HG03460 (cell line): ENCODE measurements at regions not wholly inside any gene's neighbourhood (a gene's known extent, or its start where the extent isn't known, plus 50 kb on each side); places are given as distances from the start of the nearest gene placed in this dataset.
"Not testable (repeated sequence)": the region's sequence is repeated elsewhere in the genome, so short reads cannot be mapped to it uniquely, and the experiment has no call there.

Experiments used
- ATAC-seq: cut with Tn5 transposase; IDR thresholded peaks from one replicate; pipeline ENCODE4 v1.9.1; 2021; ENCODE audit not compliant: unreplicated experiment

DNA sequence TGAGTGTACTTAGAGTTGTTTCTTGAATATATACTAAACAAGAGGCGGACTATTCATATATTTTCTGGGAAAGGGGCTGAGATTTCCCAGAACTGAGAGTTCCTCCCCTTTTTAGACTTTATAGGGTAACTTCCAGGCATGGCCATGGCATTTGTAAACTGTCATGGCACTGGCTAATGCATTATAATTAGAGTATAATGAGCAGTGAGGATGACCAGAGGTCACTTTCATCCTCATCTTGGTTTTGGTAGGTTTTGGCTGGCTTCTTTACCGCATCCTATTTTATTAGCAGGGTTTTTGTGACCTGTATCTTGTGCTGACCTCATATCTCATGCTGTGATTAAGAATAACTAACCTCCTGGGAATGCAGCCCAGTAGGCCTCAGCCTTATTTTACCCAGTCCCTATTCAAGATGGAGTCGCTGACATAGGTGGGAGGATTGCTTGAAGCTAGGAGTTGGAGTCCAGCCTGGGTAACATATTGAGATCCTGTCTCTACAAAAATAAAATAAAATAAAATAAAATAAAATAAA lies 91.4 kb downstream of the MOBP start:
- no peak for ATAC-seq

DNA sequence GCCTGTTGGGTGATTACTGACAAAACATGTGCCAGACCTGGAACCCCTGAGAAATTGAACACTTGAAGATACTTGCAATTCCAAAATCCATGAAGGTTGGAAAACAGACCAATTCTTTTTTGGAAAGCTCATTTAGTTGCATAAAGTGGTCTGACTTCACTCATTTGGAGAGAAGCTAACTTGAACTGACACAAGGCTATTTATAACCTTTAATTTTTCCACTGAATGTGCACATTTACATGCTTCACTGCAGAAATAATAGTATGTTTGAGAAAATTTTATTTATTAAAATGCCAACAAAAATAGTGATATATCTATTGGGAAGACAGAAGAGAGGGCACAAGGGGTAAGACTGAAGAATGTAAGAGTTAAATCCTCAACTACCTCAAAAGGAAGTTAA lies 92.1 kb downstream of the MOBP start:
- no peak for ATAC-seq

DNA sequence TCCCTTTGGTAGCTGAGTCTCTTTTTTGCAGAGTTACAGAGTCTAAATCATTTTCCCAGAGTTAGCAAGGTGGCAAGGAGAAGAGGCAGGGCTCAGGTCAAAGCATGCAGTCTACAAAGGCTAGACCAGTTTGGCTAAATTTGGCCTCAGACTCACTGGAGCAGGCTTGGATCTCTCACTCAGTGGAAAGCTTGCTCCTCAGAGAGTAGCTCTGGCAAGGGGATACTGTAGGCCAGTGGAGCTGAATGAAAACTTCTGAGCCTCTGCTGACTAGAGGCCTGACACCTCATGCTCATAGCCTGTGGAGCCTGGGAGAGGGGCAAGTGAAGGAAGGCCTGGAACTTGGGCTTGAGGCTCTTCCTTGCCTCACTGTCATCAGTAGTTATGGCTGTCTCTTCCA lies 101.0 kb downstream of the MOBP start:
- no peak for ATAC-seq

DNA sequence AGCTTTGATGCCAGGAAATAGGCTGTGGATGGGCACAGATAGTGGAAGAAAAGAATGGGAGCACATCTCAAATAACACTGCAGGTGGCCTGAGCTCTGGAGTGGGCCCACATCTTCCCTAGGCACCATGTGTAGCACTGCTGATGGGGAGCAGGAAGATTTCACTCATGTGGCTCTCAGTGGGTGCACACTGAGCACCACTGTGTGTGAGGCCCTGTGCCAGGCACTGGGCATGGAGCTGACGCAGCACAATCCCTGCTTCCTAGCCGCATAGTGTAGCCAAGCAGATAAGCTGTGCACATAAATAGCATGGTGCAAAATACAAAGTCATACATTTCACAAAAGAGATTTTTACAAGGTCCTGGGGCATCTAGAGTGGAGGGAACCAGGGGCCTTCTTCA lies 101.6 kb downstream of the MOBP start:
- ATAC-seq = no peak

DNA sequence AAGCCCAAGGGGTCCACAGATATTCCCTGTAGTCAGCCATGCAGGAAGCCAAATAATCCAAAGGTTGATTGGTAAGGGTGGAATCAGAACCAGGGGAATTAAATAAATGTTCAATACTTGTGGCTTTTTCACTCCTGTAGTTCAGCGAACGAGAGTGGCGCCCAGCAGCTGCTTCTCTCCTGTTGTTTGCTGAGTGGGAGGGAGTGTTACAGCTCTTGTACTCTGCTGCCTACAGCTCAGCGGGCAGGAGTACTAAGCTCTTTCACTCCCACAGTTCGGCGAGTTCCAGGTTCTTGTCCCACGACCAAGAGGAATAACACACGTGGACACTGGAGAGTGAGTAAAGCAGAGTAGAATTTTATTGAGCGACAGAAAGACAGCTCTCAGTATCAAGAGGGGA lies 105.9 kb downstream of the MOBP start:
- ATAC-seq = no peak

DNA sequence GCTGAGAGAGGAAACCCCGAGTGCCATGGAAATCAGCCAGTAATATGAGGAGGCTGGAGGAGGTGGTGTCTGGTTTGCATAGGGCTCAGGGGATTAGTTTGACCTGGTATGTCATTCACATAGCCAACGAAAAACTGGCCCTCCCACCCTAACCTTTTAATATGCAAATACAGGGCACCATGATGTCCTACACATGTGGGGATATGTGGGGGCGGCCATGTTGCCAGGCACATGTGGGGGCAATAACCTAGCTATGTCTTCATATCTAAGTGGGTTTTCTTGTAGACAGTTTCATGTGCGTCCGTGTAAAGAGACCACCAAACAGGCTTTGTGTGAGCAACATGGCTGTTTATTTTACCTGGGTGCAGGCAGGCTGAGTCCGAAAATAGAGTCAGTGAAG lies 110.1 kb downstream of the MOBP start:
- no peak for ATAC-seq

DNA sequence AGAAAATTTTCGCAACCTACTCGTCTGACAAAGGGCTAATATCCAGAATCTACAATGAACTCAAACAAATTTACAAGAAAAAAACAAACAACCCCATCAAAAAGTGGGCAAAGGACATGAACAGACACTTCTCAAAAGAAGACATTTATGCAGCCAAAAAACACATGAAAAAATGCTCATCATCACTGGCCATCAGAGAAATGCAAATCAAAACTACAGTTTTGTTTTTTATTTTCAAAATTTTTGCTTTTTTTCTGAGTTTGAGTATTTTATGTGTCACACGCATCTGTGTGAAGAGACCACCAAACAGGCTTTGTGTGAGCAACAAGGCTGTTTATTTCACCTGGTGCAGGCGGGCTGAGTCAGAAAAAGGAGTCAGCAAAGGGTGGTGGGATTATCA lies 118.7 kb downstream of the MOBP start:
- ATAC-seq = not testable (repeated sequence)

DNA sequence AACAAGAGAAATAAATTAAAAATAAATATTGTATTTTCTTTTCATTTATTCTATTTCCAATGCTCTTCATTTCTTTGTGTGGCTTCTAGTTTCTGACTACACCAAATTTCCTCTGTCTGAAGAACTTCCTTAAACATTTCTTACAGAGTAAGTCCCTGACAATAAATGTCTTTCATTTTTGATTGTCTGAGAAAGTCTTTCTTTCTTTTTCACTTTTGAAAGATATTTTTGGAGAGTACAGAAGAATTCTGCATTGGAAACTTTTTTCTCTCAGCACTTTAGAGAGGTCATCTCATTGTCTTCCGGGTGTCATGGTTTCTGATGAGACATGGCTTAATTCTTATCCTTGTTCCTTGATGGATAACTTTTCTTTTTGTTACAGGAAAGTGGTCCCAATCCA lies 119.6 kb downstream of the MOBP start:
- no peak for ATAC-seq

DNA sequence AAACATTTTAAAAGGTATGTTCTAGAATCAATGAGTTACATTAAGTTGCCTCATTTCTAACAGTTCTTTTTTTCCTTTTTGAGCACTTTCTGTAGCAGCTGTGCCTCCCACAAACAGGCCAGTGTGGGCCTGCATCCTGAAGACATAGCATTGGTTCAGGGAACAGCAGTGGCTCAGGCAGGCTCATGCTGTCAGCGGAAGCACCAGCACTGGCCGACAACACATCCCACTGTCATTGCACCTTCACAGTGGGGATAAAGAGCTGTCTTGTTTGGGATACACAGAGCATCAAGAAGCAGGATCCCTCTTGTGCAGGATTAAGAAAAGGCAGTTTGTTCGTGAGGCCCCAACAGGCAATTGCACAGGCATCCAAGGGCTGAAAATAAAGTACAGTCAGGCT lies 123.3 kb downstream of the MOBP start:
- no peak for ATAC-seq

DNA sequence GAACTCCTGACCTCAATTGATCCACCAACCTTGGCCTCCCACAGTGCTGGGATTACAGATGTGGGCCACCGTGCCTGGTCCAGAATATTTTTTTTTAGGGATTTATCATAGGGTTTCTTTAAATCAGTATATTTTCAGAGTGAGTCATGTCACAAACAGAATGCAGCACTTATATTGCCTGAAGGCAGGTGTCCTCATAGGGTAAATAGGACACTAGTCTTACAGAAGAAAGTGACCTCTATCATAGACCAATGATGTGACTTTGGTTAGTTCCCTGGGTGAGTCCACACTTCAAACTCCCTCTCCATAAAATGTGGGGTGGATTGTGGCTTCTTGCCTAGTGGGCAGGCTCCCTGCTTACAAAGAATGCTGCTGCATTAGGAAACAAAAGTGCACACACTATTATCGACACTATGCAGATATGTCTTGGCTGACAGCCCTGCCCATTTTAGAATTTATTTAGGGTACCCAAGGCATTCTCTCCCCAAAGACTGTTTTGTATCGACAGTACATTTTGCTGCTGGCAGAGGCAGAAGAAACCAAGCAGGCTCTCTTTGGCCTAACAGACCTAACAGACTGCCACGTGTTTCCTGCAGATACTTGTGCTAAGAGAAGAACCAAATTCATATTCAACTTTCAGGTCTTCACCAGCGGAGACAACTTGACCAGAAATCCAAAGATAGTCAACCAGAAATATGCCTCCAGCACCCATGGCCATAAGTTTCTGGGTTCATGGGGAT lies 125.0 kb downstream of the MOBP start:
- ATAC-seq = no peak

DNA sequence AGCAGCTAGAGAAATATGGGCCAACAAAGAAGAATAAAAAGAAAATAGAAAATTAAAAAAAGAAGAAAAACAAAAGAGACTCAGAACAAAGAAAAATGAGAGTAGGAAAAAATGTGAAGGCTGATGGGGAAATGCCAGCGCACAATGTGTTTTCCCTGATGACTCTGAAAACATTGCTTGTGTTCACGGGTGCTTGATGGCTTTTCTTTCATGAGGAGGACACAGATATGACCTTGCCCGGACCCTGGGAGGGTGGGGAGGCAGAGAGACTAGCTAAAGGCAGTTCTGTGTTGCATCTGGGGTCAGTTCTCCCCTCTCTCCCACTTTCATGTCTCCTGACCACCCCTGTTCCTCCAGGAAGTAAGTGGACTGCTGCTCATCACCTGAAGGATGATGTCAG lies 125.9 kb downstream of the MOBP start:
- ATAC-seq = no peak

DNA sequence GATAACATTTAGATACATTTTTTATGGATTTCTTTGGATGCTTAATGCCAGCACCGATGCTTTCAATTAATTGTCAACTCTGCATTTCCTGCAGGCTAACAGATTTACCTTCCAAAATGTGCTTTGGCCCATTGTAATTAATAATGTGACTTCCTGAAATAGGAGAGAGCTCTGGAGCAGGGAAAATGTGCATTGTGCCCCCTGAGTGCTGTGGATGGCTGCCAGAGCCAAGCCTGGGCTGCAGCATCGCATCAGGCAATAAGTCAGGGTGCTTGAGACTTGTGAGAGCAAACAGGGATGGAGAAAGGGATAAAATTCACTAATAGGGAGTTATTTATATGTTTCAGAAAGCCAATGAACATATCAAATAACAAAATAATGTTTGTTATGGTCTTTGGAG lies 133.8 kb downstream of the MOBP start:
- no peak for ATAC-seq

DNA sequence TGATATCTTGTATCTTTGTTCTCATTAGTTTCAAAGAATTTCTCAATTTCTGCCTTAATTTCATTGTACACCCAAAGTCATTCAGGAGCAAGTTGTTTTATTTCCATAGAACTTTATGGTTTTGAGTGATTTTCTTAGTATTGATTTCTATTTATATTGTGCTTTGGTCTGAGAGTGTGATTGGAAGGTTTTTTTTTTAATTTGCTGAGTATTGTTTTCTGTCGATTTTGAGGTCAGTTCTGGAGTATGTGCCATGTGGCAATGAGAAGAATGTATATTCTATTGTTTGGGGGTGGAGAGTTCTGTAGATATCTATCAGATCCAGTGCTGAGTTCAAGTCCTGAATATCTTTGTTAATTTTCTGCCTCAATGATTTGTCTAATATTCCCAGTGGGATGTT lies 138.4 kb downstream of the MOBP start:
- ATAC-seq = no peak

DNA sequence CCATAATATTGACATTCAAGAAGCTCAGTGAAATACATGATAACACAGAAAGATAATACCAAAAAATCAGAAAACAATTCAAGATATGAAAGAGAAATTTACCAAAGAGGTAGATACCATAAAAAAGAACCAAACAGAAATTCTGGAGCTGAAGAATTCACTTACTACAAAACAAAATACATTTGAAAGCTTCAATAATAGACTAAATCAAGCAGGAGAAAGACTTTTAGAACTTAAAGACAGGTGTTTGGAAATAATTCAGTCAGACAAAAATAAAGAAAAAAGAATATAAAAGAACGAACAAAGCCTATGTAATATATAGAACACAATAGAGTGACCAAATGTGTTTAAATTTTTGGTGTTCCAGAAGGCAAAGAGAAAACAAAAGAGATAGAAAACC lies 158.7 kb downstream of the MOBP start:
- no peak for ATAC-seq

DNA sequence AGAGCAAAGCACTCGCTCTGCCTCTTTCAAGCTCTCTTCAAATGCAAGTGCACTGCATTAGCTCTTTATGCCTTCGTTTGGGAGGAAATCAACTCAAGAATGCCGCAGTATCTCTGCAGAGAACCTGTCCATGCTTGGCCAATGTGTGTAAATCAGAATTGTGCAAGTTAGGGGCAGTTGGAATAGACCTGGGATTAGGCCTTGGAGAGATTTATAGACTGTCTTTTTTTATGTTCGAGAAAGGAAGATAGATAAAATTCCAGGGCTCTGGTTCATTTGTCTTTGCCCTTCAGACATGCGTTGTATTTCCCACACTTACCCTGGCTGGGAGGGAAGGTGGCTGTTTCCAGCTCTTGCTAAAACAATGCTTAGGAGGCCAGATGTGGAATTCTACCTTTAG lies 163.7 kb downstream of the MOBP start:
- no peak for ATAC-seq

DNA sequence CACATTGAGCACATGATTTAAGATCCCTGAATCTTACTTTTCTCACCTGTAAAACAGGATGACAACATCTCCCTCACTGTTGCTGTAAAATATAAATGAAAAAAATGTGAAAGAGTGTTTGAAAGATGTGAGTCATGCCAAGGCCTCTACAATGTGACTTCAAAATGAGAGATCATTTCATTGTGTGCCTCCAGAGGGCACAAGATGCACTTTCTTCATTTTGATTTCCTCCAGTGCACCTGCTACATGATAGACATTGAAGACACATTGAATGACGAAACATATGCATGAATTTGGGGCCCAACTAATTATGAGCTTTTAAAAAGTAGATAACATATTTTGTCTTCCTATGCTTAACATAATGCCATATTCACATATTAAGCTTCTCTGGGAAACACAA lies 170.3 kb downstream of the MOBP start:
- no peak for ATAC-seq

DNA sequence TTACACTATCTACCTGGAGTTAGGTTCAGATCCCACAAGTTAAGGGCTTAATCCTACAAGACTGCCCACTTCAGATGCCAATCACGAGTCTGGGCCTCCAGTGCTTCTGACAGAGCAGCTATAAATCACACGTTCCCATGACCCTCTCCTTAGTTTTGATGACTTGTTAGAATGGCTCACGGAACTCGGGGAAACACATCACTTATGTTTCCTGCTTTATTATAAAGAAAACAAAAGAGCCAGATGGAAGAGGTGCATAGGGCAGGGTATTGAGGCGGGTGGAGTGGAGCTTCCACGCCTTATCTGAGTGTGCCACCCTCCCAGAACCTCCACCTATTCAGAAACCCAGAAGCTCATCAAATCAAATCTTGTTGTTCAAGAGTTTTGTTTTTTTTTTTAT lies 170.8 kb downstream of the MOBP start:
- no peak for ATAC-seq

DNA sequence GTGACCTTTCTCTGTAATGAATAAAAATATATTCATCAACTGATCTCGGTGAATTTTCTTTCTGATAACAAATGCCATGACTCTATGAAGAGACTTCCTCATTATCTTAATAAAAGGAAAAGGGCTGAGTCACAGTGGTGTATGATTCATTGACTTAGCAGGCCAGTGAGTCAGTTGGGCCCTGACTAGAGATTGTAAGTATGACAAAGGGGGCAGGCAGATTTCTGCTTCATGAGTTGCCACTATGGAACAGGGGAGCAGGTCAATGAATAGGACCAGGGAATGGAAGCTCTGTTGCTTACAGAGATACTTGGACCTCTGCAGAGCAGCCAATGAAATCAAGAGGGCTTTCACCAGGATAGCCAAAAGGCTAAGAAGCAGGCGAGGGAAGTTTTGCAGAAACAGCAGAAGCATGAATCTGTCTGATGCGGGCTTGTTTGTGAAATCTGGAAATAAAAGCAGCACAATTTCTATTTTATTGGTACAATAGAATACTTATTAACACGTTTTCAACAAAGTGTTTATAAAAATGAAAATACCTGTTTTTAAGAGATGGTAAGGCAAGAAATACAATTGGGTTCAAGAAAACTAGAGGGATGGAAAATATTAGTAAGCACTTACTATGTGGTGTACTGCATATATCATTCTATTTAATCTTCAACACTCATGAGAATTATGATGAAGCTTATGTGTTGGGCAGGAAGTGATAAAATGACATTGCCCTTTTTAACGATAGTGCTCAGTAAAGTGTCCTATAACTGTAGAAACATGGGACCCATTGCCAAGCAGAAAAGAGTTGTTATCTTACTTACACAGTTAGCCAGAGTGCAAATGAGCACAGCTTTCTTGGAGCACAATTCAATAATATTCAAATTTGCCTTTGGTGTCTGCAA lies 169.8 kb upstream of the MYRIP start:
- ATAC-seq = no peak

DNA sequence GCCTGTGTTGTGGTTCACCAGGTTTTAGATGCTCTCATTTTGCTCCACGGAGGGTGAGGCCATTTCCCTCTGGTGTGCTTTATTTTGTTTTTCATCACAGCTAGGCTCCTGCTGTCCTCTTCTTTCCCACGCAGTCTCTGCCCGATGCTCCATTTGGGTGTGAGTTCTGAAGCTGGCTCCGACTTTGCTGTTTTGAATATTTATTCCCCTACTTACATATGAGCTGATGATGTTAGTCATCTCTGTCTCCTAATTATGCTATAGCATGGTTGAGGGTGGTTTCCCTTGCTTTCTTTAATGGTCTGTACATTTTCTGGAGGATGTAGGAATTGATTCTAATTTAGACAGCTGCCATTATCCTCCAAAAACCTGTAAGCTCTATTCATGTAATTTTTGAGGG lies 168.1 kb upstream of the MYRIP start:
- ATAC-seq = no peak

DNA sequence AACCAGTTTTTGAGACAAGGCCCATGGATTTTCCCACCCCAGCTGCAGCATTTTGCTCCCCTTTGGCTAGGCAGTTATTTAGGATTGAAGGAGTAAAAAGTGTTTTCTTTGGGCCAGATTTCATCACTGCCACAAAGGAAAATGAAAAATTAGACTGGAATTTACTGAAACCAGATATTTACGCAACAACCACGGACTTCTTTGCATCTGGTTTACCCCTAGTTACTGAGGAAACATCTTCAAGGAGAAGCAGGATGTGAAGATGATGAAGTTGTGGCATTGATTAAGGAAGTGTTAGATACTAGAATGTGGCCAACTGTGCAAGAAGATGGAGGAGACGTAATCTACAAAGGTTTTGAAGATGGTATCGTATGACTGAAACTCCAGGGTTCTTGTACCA lies 165.2 kb upstream of the MYRIP start:
- no peak for ATAC-seq

DNA sequence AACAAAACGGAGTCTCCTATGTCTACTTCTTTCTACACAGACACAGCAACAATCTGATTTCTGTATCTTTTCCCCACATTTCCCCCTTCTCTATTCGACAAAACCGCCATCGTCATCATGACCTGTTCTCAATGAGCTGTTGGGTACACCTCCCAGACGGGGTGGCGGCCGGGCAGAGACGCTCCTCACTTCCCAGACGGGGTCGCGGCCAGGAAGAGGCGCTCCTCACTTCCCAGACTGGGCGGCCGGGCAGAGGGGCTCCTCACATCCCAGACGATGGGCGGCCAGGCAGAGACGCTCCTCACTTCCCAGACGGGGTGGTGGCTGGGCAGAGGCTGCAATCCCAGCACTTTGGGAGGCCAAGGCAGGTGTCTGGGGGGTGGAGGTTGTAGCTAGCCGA lies 158.2 kb upstream of the MYRIP start:
- ATAC-seq = not testable (repeated sequence)

DNA sequence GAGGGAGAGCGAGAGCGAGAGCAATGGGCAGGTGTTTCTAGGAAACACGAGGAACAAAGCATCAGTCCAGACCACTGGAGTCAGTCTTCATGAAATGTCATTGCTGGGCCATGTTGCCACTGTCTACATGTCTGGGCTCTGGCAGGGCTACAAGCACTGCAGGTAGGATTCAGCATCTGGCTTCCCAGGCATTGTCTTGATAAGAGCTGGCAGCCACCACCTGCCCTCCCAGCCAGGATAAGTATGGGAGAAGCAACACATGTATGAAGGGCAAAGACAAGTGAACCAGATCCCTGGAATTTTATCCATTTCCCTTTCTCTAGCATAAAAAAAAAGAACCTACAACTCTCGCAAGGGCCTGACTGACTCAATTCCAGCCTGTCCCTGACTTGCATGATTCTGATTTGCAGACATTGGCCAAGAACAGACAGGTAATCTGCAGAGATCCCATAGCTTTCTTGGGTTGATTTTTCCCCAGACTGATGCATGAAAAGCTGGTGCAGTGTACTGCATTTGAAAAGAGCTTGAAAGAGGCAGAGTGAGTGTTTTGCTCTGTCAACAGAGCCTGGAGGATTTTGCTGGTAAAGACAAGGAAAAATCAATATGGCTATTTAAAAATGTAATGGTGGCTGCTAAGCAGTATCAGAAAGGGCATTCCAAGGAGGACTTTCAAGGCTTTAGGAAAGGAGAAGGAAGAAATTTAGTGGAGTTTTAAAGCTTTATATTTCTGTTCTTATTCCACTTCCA lies 157.2 kb upstream of the MYRIP start:
- ATAC-seq = no peak
